Neural crest cell (in vitro differentiated cells): ENCODE measurements at regions not wholly inside any gene's neighbourhood (a gene's known extent, or its start where the extent isn't known, plus 50 kb on each side); places are given as distances from the start of the nearest gene placed in this dataset.

ENCODE experiments used
- DNase-seq: peaks from one replicate; pipeline ENCODE4 v3.0.0; 2021; ENCODE audit warnings: low read depth, mixed read lengths, low spot score
- H3K27ac Mint-ChIP-seq: one replicate; pipeline ENCODE4 v1.8.0; 2021; ENCODE audit warnings: mild to moderate bottlenecking, mixed read lengths; ENCODE audit not compliant: unreplicated experiment
- H3K27me3 Mint-ChIP-seq: 2 replicates; pipeline ENCODE4 v1.8.0; 2021; ENCODE audit warnings: low read depth, mild to moderate bottlenecking, mixed read lengths
- H3K36me3 Mint-ChIP-seq: 2 replicates; pipeline ENCODE4 v1.8.0; 2021; ENCODE audit warnings: low read depth, mild to moderate bottlenecking, mixed read lengths
- H3K4me1 Mint-ChIP-seq: 2 replicates; pipeline ENCODE4 v1.8.0; 2021; ENCODE audit warnings: mixed read lengths
- H3K4me3 Mint-ChIP-seq: one replicate; pipeline ENCODE4 v1.8.0; 2021; ENCODE audit warnings: mild to moderate bottlenecking, mixed read lengths
- H3K9me3 Mint-ChIP-seq: 2 replicates; pipeline ENCODE4 v1.8.0; 2021; ENCODE audit warnings: mixed read lengths
- TF ChIP-seq, protein P1 (sequence below): fragments of 200-600 bp; sonication (generic); conservative IDR thresholded peaks from 2 replicates; pipeline ENCODE4 v1.5.0; 2021; ENCODE audit warnings: antibody characterized with exemption, mild to moderate bottlenecking

DNA sequence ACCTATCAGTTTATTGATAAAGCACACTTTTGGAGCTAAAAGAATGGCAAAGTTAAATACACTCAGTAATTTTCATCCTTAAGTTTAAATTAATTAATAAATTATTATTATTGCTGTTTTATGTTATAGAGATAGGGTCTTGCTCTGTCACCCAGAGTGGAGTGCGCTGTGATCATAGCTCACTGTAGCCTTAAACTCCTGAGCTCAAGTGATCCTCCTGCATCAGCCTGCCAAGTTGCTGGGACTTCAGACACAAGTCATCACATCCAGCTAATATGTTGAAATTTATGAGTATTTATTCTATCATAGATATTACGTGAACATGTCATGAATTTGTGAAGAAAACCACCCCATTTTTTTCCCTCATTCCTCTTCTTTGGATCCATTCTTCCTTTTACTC, 64.2 kb downstream of the GJA1 start:
- TF ChIP-seq, protein P1, sequence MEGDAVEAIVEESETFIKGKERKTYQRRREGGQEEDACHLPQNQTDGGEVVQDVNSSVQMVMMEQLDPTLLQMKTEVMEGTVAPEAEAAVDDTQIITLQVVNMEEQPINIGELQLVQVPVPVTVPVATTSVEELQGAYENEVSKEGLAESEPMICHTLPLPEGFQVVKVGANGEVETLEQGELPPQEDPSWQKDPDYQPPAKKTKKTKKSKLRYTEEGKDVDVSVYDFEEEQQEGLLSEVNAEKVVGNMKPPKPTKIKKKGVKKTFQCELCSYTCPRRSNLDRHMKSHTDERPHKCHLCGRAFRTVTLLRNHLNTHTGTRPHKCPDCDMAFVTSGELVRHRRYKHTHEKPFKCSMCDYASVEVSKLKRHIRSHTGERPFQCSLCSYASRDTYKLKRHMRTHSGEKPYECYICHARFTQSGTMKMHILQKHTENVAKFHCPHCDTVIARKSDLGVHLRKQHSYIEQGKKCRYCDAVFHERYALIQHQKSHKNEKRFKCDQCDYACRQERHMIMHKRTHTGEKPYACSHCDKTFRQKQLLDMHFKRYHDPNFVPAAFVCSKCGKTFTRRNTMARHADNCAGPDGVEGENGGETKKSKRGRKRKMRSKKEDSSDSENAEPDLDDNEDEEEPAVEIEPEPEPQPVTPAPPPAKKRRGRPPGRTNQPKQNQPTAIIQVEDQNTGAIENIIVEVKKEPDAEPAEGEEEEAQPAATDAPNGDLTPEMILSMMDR = no peak
- Mint-ChIP-seq H3K9me3 (no peaks in the 10 kb centered on the region), H3K4me3 (no peak overlapping the region), H3K4me1 (no peaks in the 10 kb centered on the region), H3K36me3 (no peaks in the 10 kb centered on the region), H3K27ac (no peak overlapping the region), H3K27me3 (no peaks in the 10 kb centered on the region)
- no peak for DNase-seq

- Mint-ChIP-seq H3K27ac (no peak overlapping the region), H3K36me3 (no peaks in the 10 kb centered on the region), H3K27me3 (no peaks in the 10 kb centered on the region), H3K9me3 (no peaks in the 10 kb centered on the region), H3K4me3 (no peak overlapping the region), H3K4me1 (no peaks in the 10 kb centered on the region)
- TF ChIP-seq, protein P1 = no peak
- no peak for DNase-seq
Measured at GRCh38 chr6:121503589-121503991, 68.1 kb downstream of the GJA1 start.

DNA sequence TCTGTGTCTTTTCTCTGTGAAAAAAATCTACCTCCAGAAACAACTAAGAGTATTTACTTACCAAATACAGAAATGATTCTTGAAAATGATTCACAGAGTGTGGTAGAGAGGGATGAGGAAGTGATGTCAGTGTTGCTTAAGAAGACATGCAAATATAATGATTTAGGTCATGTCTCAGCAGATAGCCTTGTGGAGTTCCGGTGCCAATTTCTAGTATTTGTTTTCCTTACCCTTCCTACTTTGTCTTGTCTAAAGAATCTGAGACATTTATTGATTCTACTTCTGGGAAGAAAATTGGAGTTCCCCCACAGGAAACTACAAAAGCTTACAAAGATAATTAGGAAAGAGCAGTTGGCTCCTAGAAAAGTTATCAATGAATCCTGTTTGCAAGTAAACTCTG, 68.8 kb downstream of the GJA1 start:
- no peak for DNase-seq
- Mint-ChIP-seq H3K27ac (no peak overlapping the region), H3K4me1 (no peaks in the 10 kb centered on the region), H3K27me3 (no peaks in the 10 kb centered on the region), H3K4me3 (no peak overlapping the region), H3K36me3 (no peaks in the 10 kb centered on the region), H3K9me3 (no peaks in the 10 kb centered on the region)
- TF ChIP-seq, protein P1 = no peak

DNA sequence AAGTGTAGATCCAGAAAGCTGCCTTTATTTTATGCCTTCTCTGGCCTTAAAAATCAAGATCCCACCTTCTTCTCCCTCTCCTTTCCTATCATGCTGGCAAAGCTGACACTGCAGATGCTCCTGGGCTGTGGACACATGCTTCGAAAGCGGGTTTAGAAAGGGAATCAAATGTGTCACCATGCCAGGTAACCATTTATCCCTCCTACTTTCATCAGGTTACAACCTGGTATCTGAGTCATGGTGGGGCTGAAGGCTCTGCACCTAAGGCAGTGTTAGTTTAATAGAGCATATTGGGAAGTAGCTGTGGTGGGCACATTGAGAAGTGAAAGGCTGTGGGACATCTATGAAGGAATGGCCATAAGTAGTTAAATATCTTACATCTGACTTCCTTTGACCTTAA, 69.8 kb downstream of the GJA1 start:
- Mint-ChIP-seq H3K27ac (no peak overlapping the region), H3K9me3 (no peaks in the 10 kb centered on the region), H3K4me1 (no peaks in the 10 kb centered on the region), H3K27me3 (no peaks in the 10 kb centered on the region), H3K4me3 (no peak overlapping the region), H3K36me3 (no peaks in the 10 kb centered on the region)
- DNase-seq = no peak
- TF ChIP-seq, protein P1 = no peak

DNA sequence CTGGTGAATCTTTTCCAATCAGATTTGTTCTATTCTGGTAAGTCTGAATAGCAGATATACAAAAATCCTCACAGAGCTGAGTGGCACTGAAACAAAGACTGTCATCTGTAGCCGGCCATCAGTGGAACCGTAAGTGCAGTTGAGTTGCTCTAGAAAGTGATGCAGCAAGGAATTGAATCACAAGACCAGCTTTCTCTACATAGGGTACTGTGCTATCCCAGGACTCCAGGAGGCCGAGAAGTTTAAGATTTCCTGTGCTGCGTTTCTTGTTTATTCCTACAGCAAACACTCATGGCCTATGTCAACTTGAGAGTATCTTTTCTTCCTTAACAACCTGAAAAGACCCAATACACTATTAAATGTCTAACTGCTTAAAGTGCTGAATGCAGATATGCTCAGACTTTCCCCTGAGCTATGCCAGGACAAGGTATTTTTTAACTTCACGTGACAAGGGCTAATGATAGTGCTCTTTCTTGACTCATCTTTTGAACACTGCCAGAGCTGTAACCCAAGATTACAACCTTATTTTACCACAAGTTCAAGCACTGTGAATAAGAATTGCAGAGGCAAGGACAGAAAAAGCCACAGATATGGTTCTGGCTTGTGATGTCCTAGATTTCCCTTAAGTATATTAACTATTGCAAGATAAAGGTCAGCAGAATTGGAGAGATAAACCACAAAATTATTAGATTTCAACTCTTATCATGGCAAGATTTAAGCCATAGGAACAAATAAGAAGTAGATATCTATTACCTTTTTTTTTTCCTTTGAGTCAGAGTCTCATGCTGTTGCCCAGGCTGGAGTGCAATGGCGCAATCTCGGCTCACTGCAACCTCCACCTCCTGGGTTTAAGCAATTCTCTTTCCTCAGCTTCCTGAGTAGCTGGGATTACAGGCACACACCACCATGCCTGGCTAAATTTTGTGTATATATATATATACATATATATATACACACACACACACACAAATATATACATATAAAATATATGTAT, 71.6 kb downstream of the GJA1 start:
- no peak for DNase-seq
- H3K36me3 Mint-ChIP-seq = no peaks in the 10 kb centered on the region
- H3K4me3 Mint-ChIP-seq = no peak overlapping the region
- no peaks in the 10 kb centered on the region for H3K4me1 Mint-ChIP-seq
- no peaks in the 10 kb centered on the region for H3K27me3 Mint-ChIP-seq
- H3K27ac Mint-ChIP-seq = no peak overlapping the region
- H3K9me3 Mint-ChIP-seq = no peaks in the 10 kb centered on the region
- TF ChIP-seq, protein P1 = no peak
